Fibroblast of villous mesenchyme (primary cell): ENCODE measurements at regions not wholly inside any gene's neighbourhood (a gene's known extent, or its start where the extent isn't known, plus 50 kb on each side); places are given as distances from the start of the nearest gene placed in this dataset.
A peak's percentile ranks its signal among the peaks of the same experiment; 100 is the strongest.

Experiments
- DNase-seq: peaks from one replicate; pipeline ENCODE4 v3.0.0-alpha.2; 2010; ENCODE audit warnings: low read depth
- H3K4me3 ChIP-seq: 2 replicates; pipeline ENCODE4 v1.5.1; 2011; ENCODE audit warnings: low read depth, mild to moderate bottlenecking, low read length
- CTCF ChIP-seq: IDR thresholded peaks from 2 replicates; pipeline ENCODE4 v1.5.1; 2012; ENCODE audit warnings: low read depth, mild to moderate bottlenecking, low read length; ENCODE audit not compliant: insufficient read depth

GRCh38 chr6:156434795-156435190, 342.4 kb upstream of the ARID1B start:
- no peak for DNase-seq
- H3K4me3 ChIP-seq, result no peak overlapping the region
- no peak for TF ChIP-seq CTCF

- TF ChIP-seq CTCF, result no peak
- DNase-seq, result no peak
- H3K4me3 ChIP-seq, result no peak overlapping the region
Measured at GRCh38 chr6:156434049-156434794, 343.0 kb upstream of the ARID1B start.

GRCh38 chr6:156432543-156432942, 344.6 kb upstream of the ARID1B start:
- TF ChIP-seq CTCF, result no peak
- no peak overlapping the region for H3K4me3 ChIP-seq
- no peak for DNase-seq

GRCh38 chr6:156430386-156430785, 346.8 kb upstream of the ARID1B start:
- TF ChIP-seq CTCF, result no peak
- H3K4me3 ChIP-seq, result no peak overlapping the region
- no peak for DNase-seq

- no peak for TF ChIP-seq CTCF
- H3K4me3 ChIP-seq, result no peak overlapping the region
Measured at GRCh38 chr6:156427345-156427744, 349.8 kb upstream of the ARID1B start.

GRCh38 chr6:156425359-156426020, 351.7 kb upstream of the ARID1B start:
- H3K4me3 ChIP-seq, result no peak overlapping the region
- TF ChIP-seq CTCF, result no peak
- DNase-seq, result peak; percentile 72

More at GRCh38 chr6:156427345-156427744, 349.8 kb upstream of the ARID1B start:
- peak; percentile 72 for DNase-seq

GRCh38 chr6:156423829-156424228, 353.3 kb upstream of the ARID1B start:
- no peak for DNase-seq
- TF ChIP-seq CTCF, result no peak
- H3K4me3 ChIP-seq, result no peak overlapping the region
